ENCODE measurements at regions not wholly inside any gene's neighbourhood (a gene's known extent, or its start where the extent isn't known, plus 50 kb on each side); places are given as distances from the start of the nearest gene placed in this dataset.
"Not testable (repeated sequence)": the region's sequence is repeated elsewhere in the genome, so short reads cannot be mapped to it uniquely, and the experiment has no call there.

DNA sequence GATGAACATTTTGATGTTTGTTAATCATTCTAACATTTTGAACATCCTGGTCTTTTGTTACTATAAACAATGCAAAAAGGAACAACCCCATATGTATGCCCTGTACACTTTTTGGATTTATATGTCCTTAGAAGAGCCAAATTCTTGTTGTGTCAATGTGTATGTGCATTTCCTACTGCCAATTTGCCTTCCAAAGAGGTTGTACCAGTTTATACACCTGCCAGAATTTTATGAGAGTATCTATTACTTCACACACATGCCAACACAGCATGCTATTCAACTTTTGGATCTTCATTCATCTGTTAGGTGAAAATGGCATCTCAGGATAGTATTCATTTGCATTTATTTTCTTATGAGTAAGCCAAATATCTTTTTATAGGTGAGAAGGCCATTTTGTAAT is 162.0 kb upstream of the SEMA6A start:
- DNase-seq (ENCODE audit: low read depth) = no peak

DNA sequence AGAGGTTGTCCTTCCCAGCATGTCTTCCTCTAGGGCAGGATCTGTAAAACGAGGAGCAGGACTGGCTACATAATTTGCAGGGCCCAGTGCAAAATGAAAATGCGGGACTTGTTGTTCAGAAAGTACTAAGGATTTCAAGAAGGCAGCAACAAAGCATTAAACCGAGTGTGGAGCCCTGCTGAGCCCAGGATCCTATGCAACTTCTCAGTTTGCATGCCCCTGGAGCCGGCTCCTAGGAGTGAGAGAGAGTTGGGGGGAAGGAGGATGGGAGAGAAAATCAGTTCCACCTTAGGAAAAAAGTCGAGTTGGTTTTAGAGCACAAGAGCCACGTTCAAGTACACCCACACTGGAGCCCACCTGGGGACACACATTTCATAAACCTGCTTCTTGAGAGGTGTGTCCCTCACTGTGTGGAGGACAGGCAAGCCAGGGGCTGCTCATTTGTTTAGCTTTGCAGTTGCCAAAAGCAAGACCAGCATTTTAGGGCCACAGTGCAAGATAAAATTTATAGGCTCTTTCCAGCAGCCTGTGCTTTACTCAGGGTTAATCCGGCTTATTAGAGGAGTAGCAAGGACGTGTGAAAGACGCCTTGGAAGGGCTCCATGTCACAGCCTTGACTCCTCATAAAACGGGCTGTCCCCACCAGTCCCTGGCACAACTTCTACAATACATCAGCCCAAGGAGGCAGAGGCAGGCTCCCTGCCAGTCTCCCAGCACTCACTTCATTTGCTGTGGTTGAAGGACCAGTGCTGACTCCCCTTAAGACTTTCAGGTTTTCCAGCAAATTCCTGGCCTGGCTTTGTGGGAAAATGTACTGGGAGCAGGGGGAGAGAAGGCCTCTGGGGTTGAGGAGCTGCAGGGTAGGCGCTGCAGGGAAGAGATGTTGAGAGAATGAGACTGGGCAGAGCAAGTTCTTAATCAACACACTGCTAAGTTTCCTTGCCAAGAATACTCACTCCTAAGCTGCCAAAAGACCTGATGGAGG is 159.7 kb upstream of the SEMA6A start:
- no peak for DNase-seq (ENCODE audit: low read depth)

DNA sequence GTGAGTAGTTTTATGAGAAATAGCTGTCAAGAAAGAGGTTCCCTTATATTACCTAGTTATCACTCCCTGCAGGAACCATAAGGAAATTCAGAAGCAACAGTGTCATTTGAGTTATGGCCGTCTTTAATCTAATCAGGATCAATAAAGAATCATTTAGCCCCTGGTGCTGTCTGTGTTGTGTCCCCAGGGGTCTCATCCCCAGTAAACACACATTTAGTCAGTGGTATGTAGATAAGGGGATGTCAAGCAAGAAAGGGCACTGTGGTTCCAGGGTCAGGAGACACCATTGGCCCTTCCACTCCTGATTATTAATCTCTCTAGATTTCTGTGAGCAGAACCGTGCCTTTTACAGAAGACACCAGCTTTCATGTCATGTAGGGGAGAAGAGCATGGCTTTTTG is 158.0 kb upstream of the SEMA6A start:
- no peak for DNase-seq (ENCODE audit: low read depth)

DNA sequence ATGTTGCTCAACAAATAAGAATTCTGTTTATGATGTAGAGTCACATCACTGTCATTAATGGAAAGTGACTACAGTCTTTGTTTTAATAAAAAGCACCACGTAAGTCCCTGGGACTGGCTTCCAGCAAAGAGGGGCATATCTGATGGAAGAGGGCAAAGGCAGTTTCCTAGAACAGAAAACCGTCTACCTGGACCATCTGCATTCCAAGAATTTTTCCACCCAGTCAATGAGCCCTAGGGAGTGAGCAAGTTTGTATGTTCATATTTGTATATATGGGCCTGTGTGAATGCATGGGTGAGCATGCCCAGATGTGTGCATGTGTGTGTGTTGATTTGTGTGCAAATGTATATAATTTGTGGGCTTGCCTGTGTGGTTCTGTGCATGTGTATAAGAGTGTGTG is 156.8 kb upstream of the SEMA6A start:
- DNase-seq (ENCODE audit: low read depth) = no peak

DNA sequence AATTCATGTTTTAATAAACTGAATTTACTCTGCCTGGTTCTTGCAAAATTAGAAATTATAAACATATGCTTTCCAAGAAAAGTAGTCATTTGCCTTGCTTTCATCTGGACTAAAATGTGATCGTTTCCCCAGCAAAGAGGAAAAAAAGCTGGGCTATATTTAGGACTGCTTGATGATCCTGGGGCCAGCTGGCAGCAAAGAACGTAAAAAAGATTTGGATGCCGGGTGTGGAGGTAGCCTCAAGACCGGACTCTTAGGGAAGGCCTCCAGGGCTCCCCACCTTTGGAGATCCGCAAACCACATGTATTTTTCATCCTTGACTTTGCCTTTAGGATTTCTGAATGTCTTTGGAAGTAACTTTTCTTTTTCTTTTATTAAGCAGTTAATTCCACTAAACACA is 156.1 kb upstream of the SEMA6A start:
- no peak for DNase-seq (ENCODE audit: low read depth)

DNA sequence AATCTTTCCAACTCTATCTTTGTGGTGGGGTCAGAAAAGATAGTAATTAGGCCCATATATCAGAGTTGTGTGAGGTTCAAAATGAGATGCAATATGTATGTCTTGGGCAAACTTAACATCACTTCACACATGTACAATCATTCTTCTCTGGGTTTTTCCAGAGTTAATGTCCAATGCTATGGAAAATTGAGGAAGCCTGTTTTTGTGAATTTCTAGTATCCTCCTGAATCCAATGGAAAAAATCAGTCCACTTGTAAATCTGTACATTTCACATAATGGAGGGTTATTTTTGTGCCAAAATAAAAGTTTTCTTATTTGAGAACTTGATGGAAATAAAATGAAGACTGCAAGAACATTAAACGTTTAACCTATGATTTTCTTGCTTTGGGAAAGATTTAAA is 155.6 kb upstream of the SEMA6A start:
- DNase-seq (ENCODE audit: low read depth) = no peak

DNA sequence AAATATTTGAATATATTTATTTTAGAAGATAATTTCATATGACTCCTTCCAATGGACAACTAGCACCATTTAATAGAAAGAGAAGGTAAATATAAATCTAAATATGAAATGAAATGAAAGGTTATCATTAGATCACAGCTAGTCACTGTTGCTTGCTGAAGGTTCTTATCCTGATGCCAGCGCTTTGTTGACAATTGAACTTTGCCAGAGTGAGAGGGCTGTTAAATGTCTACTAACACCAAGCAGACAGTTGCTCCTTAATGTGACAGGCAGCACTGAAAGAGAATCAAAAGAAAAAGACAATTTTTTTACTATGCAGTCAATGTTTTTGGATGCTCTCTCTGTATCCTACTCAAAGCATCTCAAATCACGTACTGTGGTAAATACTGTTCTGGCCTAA is 152.6 kb upstream of the SEMA6A start:
- DNase-seq (ENCODE audit: low read depth) = no peak

DNA sequence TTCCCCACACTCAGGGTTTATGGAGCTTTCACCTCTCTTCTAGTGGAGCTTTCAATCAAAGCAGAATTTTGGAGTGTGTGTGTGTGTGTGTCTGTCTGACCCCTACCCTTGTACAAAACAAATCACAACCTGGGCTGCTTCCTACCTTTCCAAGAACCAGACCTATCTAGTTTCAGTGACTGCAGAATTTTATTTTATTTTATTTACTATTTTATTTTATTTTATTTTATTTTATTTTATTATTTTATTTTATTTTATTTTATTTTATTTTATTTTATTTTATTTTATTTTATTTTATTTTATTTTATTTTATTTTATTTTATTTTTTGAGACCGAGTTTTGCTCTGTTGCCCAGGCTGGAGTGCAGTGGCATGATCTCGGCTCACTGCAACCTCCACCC is 151.6 kb upstream of the SEMA6A start:
- DNase-seq (ENCODE audit: low read depth) = not testable (repeated sequence)

DNA sequence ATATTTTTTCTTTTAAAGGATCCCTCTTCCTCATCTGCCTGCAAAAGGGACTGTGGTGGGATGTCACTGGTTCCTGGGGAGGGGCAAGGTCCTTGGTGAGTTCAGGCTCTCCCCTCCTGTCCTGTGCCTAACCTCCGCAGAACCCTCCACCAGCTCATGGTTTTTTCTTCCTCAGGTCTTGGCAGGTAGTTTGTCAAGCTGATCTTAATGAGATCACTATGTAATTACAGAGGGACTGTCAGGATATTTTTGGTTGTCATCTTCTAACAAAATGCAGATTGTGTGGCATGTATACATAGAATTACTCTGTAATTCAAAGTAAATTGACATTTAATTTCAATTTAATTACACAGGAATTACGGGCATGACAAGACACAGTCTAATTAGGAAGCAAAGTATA is 150.3 kb upstream of the SEMA6A start:
- no peak for DNase-seq (ENCODE audit: low read depth)

DNA sequence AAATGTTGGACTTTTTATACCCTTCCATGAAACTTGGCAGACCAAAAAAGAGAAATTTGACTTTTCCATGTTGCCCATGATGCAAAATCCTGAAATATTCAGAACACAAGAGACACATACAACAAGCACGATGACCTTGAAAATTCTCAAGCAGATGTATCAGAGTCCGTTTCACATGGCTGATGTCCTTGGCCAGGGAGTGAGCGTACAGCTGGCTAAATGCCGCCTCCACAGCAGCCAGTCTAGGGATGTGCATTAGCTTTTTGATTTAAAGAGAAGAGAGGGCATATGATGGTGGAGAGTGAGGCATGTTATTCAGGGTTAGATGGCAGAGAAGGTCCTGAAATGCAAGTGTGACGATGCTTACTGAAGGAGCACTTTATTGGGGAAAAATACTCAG is 148.0 kb upstream of the SEMA6A start:
- DNase-seq (ENCODE audit: low read depth) = no peak

DNA sequence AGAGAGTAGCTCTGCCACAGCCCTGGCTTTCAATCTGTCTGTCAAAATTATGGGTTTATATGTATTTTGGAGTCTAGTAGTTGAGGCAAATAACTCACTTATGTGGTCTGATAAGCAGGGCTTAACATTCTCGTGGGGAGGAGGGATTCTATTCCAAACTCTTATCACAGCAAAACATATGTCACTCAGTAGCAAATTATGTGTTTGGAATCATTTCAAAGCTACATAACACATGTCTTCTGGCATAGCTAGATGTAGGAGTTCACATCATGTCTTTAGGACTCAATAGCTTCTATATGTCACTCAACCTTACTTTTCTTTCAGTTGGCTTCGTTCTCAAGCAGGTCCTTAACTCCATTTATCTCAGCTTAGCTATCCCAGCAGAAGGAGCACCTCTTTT is 144.5 kb upstream of the SEMA6A start:
- DNase-seq (ENCODE audit: low read depth) = no peak

DNA sequence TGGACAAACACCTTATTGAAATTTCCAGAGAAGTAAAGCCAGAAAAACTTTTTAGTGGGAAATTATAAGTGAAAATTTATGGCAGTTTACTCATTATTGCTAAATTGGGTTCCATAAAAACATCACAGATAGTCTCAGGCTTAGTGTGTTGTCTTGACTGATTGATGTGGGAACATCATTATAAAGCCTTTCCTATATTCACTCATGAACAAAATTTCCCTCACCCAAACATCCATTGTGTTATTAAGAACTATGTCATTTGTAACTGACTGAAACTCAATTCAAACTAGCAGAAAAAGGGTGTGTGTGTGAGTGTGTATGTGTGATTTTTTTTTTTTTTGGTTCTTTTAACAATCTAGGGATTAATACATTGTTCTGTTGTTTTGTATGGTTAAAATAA is 143.7 kb upstream of the SEMA6A start:
- DNase-seq (ENCODE audit: low read depth) = no peak

DNA sequence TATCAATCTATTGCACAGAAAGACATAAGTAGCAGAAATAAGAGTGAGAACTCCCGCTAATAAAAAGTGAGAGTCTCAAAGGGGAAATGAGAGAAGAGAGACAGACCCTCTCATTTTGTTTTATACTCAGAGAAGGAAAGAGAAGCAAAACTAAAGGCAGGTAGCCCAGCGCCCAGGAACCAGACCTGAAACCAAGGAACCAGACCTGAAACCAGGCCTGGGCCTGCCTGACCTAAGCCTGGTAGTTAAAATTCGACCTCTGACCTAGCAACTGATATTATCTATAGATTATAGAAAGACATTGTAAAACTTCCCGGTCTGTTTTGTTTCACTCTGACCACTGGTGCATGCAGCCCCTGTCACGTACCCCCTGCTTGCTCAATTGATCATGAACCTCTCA is 134.5 kb upstream of the SEMA6A start:
- DNase-seq (ENCODE audit: low read depth) = no peak

DNA sequence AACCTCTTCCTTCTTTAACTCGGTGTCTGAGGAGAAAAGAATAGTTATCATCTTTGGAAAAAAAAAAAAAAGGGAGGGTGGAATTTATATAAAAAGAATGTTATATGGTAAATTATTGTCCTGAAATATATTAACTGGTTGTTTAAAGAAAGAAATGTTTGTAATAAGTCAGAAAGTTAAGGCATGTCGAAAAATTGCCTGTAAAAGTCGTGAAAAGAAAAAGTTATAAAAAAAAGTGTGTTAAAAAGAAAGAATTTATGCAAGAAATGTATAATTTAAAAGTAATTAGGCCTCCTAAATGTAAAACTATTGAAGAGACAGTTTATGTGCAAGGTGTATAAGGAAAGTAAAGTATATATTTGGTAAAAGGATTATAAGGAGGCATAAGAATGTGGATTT is 130.5 kb upstream of the SEMA6A start:
- not testable (repeated sequence) for DNase-seq (ENCODE audit: low read depth)

DNA sequence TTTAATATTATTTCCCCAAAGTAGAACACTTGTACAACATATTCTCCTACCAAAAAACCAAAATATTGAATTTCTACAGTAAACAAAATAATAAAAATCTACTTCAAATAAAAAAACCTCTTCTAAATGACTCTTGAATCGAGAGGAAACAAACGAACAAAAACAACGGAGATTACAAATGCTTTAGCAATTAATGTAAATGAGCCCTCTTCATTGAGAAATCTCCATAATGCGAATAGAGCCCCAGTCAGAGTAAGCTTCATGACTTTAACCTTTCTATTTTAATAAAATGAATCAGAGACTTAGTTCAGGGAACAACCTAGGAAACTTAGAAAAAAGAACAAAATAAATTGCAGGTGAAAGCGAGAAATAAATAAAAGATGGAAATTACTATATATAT is 129.3 kb upstream of the SEMA6A start:
- no peak for DNase-seq (ENCODE audit: low read depth)

DNA sequence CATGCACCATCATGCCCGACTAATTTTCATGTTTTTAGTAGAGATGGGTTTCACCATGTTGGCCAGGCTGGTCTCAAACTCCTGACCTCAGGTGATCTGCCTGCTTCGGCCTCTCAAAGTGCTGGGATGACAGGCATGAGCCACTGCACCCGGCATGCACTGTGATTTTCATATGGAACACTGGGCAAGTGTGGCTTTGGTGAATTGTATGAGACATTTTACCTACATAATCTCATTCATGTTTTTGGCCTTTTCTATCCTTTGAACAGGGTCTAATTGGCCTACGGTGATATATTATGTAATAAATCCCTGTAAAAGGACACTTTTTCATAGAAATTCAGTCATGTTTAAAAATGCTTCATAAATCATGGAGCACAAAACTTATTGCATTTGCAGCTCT is 128.7 kb upstream of the SEMA6A start:
- no peak for DNase-seq (ENCODE audit: low read depth)

DNA sequence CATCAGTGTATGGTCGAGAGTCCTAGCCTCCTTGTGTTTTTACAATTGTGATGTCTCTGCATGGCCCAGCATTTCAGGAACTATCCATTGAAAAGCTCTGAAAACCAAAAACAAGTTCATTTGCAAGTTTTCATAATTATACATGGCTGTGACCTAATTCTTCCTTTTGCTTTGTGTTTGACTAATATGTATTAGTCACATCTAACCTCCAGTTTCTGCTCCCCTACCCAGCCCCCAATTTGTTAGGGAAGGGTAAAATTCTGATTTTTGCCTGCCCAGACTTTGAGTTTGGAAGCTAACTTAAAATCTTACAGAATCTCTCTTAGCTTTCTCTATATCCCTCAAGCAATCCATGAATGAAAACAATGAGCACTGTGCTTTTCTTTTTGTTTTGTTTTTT is 128.2 kb upstream of the SEMA6A start:
- DNase-seq (ENCODE audit: low read depth) = no peak

DNA sequence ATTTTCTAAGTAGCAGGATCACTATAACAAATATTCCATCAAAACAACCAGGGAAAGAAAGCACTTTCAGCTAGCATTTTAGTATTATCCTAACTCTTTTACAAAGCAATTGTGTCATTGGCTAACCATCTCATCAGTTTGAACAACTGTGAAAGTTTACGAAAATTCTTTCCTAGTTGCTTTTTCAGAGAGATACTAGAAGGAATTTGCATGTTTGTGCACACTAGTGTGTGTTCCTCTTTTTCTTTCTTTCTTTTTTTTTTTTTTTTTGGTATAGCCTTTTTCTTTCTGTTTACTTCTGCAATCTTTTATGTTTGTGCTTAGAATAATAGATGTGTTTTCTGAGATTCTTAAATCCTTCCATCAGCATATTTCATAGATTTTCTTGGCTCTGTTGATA is 124.7 kb upstream of the SEMA6A start:
- DNase-seq (ENCODE audit: low read depth) = no peak

DNA sequence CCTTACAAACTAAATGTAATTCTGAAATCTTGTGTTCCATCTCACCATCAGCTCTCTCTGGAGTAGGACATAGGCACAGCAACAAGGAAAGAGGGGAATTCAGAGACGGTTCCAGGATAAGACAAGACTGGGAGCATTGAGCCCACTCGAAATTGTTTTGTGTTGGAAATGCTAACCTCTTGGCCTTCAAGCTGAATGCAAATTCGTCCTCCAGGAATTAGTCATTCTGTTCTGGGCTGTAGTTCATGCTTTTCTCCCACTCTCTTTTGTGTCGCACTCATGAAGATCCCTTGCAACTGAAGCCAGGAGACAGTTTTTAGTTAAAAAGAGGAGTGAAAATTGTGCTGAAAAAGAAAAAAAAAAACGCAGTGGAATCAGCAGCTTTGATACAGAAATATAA is 121.7 kb upstream of the SEMA6A start:
- no peak for DNase-seq (ENCODE audit: low read depth)

DNA sequence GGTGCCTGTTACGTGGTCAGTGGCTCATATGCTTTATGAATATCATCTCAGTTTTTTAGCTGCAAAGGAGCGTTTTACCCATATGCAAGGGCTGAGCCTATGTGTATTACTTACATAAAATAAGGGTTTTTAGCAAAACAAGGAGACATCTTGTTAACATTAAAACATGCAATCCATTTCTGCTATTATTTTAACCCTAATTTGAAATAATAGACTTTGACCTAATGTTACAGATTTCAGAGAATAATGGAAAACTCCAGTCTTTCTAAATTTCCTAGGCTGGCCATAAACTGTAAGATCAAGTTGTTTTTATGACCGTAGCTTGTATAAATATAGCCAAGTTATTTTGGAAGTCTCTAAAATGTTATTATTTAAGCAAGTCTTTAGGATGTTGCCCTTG is 121.1 kb upstream of the SEMA6A start:
- DNase-seq (ENCODE audit: low read depth) = no peak

DNA sequence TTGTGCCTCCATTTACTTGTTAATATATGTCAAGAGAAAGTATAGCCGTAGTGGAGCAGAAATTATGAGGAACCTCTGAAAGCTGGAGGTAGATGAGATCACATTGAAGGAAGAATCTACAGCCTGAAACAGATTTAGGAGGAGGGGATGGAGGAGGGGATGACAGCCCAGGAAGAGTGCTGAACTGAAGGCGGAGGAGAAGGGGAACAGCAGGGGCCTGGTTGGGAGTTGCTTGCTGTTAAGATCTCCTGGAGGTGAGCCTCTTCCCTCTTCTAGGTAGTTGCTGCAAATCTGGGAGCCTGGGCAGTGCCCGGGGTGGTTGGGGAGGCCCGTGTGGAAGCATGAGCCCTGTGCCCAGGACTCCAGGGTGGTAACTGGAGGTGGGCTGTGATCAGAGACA is 111.8 kb upstream of the SEMA6A start:
- no peak for DNase-seq (ENCODE audit: low read depth)

DNA sequence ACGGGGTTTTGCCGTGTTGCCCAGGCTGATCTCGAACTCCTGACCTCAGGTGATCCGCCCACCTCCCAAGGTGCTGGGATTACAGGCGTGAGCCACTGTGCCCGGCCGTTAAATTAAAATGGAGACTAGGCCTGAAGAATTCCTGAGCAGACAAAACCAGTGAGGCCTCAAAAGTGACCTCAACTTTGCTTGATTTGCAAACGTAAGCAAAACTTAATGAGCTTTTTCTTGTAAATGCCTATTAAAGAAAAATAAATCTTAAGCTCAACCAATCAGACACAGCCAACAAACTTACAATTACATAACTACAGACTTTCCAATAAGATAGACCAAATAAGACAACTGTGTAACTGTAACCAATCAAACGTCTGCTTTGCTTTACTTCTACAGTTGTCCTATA is 111.3 kb upstream of the SEMA6A start:
- no peak for DNase-seq (ENCODE audit: low read depth)

DNA sequence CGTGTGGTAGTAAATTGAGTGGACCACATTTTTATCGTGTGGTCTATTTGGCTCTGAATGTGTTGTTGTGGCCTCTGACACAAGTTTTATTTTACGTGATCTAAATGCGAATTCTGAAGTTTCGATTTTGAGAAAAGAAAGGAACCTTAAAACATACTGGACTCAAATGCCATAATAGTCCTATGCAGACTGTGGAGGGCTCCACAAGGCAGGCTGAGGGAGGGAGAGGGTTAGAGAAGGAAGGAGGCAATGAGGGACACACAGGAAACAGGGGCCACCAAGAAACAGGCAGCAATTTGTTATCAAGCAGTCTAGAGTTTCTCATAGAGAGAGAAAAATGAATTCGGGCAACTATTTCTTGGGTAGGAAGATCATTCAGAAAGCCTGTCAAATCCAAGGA is 110.4 kb upstream of the SEMA6A start:
- DNase-seq (ENCODE audit: low read depth) = no peak

DNA sequence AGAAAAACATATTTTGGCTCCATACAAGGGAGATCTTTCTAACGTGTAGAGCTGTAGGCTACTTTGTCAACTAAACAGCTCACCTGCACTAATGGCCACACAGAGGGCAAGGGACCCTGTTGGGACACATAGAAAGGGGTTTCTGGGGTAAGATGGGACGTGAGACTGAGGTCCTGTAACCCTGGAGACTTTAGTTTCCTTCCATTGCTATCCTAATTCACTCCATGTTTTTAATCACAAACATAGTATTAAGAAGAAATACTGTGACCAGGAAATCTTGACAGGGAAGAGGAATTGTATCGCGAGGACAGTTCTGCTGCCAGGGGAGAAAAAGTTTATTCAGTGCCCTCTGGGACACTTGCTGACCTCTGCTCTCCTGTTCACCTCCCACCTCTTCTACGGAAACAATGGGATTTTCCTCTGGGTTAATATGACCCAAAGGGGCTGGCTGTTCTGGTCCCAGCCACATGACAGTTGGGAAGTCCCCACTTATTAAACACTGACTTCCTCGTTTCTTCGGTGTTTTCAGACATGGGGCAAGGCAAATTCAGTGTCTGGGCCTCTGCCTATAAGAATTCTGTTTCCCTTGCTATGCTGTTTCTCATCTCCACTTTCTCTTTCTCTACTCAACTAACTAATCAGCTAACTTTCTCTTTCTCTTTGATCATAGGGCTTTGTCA is 106.9 kb upstream of the SEMA6A start:
- no peak for DNase-seq (ENCODE audit: low read depth)

All from activated T-cell treated with anti-CD3 and anti-CD28 coated beads for 24 hours (primary cell).